Right kidney (tissue), 1 donor: ENCODE measurements at regions not wholly inside any gene's neighbourhood (a gene's known extent, or its start where the extent isn't known, plus 50 kb on each side); places are given as distances from the start of the nearest gene placed in this dataset.

Experiments used
- DNase-seq: peaks from one replicate; pipeline ENCODE4 v3.0.0-alpha.2; 2016

DNA sequence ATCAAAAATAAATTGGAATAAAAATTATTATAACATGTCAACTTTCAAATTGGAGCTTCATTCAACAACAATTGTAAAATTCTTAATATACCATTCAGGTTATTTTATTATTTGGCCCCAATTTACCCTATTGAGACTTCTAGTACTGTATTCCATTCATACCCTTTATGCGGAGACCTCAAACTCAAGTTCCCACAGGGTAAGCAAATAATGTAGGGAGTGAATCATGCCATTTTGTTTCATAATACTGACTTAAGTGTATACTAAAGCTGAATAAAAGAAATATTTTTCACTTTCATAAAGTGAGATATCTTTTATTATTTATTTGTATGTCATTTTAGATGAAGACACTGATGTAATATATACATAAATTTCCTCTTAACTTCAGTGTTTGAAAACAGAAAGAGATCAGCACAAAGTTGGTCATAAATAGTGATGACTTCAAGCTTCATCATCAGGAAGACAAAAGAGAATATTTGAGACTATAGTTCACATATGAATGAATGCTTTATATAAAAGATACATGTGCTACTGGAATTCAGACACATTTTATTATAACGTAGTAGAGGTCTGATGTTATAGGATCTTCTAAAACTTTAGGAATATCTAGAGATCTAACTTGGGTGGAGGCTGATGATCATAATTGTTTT is 894.4 kb upstream of the PCDH9 start:
- no peak for DNase-seq

- DNase-seq: no peak
Observed at GRCh38 chr13:68110178-68110768, 880.1 kb upstream of the PCDH9 start.

GRCh38 chr13:68107667-68108066 is 877.5 kb upstream of the PCDH9 start:
- DNase-seq: no peak

GRCh38 chr13:68099631-68100030 is 869.5 kb upstream of the PCDH9 start:
- DNase-seq: no peak

- no peak for DNase-seq
Observed at GRCh38 chr13:68081061-68081460, 850.9 kb upstream of the PCDH9 start.

GRCh38 chr13:68078874-68079273 is 848.7 kb upstream of the PCDH9 start:
- DNase-seq: no peak

DNA sequence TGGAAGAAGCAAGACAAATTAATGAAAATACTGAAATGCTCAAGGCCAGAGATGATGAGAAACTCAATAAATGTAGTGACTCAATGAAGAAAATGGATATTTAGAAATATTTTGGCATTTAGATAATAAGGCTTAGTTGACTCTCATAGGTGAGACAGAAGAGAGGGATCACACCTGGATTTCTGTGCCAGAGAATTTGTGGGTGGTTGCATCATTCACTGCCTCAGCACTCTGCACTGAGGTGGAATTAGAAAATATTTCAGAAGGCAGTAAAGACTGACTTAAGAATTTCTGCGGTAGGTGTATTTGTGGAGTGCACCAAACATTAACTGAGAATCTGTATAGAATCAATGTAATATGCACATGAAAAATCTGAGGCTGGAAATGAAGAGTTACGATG is 848.3 kb upstream of the PCDH9 start:
- no peak for DNase-seq

GRCh38 chr13:68076046-68076445 is 845.9 kb upstream of the PCDH9 start:
- no peak for DNase-seq

- DNase-seq: no peak
Observed at GRCh38 chr13:68066879-68067513, 836.9 kb upstream of the PCDH9 start.

GRCh38 chr13:68064001-68064770 is 834.0 kb upstream of the PCDH9 start:
- DNase-seq: no peak

DNA sequence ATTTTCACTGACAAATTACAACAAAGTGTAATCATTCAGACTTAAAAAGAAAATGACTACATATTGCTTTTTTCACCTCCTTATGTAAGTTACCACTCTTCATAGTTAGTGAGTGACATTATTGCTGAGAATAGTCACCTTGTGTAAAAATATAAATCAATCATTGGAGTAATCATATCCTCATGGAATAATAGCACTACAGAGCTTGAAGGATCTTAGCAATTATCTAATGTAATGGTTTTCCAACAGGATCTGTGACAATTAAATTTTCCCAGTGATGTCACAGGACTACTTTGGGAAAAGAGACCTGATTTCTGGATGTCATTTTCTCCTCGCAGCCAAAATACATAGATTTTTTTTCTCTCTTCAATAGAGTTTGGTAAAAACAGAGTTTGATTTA is 833.0 kb upstream of the PCDH9 start:
- no peak for DNase-seq

DNA sequence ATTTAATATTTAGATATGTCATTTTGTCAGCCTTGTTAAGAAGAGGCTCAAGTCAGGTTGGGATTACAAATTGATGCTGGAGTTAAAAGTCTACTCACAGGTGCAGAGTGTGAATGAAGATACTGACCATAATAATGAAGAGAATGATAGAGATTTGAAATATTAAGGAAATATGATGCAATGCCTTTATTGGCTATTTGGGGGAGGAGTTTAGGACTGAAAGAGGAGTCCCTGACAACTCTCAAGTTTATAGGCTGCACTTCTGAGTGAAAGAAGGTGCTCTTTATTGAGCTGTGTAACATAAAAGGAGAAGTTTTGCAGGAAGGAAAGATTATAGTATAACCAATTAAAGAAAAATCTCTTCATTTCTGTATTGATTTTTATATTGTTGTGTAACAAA is 827.7 kb upstream of the PCDH9 start:
- DNase-seq: no peak

GRCh38 chr13:68056816-68057710 is 826.9 kb upstream of the PCDH9 start:
- DNase-seq: no peak

GRCh38 chr13:68051910-68052309 is 821.8 kb upstream of the PCDH9 start:
- no peak for DNase-seq

DNA sequence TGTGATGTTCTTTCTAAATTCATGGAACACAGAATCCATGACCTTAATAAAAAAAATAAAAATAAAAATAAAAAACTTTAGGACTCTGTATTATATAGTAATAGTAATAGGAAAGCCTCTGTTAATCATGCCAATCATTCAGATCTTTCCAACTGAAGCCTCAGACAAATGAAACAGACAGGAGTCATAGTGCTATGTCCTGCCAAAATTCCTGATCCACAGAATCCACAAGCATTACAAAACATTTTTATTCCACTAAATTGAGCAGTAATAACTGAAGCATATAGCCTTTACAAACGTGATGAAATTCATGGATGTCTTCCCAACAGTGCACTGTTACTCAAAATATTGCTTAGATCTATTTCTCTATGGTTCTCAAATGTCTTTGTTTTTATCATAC is 820.6 kb upstream of the PCDH9 start:
- no peak for DNase-seq

DNA sequence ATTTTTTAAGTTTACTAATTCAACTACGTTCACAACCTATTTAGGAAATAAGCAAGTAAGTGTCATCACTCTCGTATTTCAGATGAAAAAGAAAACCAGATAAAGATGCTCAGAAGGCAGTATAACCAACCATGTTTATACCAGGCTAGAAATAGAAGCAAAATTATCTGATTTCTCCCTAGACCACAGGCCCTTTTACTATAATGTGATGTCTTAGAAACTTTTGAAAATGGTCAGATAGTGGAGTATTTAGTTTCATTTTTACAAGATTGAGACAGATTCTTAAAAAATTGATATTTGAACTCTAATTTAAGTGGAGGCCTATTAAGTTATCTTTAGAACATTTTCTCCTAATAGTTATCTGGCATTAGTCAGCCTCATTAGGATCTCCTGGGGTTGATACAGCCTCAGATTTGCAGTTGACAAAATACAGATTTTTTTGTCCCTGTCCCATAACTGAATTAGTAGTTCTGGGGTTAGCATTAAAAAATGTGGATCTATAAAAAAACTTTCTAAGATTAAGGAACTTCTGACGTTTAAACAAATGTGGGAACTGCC is 818.7 kb upstream of the PCDH9 start:
- DNase-seq: no peak

- no peak for DNase-seq
Observed at GRCh38 chr13:68047889-68048288, 817.8 kb upstream of the PCDH9 start.

- no peak for DNase-seq
Observed at GRCh38 chr13:68046903-68047302, 816.8 kb upstream of the PCDH9 start.

- DNase-seq: no peak
Observed at GRCh38 chr13:68030152-68030809, 800.1 kb upstream of the PCDH9 start.

GRCh38 chr13:68028701-68029100 is 798.6 kb upstream of the PCDH9 start:
- no peak for DNase-seq

- no peak for DNase-seq
Observed at GRCh38 chr13:68027306-68027705, 797.2 kb upstream of the PCDH9 start.
